Prostate gland (tissue), 2 donors: ENCODE measurements at regions not wholly inside any gene's neighbourhood (a gene's known extent, or its start where the extent isn't known, plus 50 kb on each side); places are given as distances from the start of the nearest gene placed in this dataset.

ENCODE experiments used
- CTCF ChIP-seq, 4 experiments: fragments of 200-600 bp in 2 of 4; fragments of 450-650 bp in 2 of 4; sonication (generic) in 2 of 4; IDR thresholded peaks; 1 replicate in 3 of 4; 2 replicates in 1 of 4; pipeline ENCODE4 v1.5.1; 2016 to 2019; ENCODE audit warnings: antibody characterized with exemption in 4 of 4, mild to moderate bottlenecking in 2 of 4, moderate library complexity in 2 of 4
- POLR2A ChIP-seq: fragments of 450-650 bp; IDR thresholded peaks from one replicate; pipeline ENCODE4 v1.6.1; 2016; ENCODE audit warnings: antibody characterized with exemption, mild to moderate bottlenecking
- POLR2AphosphoS5 ChIP-seq: sonication (generic); formaldehyde crosslinking; IDR thresholded peaks from one replicate; pipeline ENCODE4 v1.6.1; 2017; ENCODE audit warnings: antibody characterized with exemption

- TF ChIP-seq CTCF (IDR thresholded peaks at IDR 0.05) (no peak), POLR2AphosphoS5 (no peak), POLR2A (no peak)
These were observed 929.5 kb upstream of the ALCAM start for GRCh38 chr3:104437131-104437750.
